ENCODE measurements at regions not wholly inside any gene's neighbourhood (a gene's known extent, or its start where the extent isn't known, plus 50 kb on each side); places are given as distances from the start of the nearest gene placed in this dataset.

GRCh38 chr16:86335266-86336172, 174.8 kb upstream of the FOXF1 start:
- Histone ChIP-seq H3K36me3 (ENCODE audit: control insufficient read depth, insufficient read depth, low read length) (no peaks in the 10 kb centered on the region), H3K4me1 (no peaks in the 10 kb centered on the region; the same call in 1 of the 2 replicates), H3K9me3 (no peaks in the 10 kb centered on the region), H3K27me3 (replicated peaks; ENCODE audit: control insufficient read depth, insufficient read depth, low read length) (no peaks in the 10 kb centered on the region), H3K4me3 (ENCODE audit: low read depth, low read length) (no peak overlapping the region)
- no peak for DNase-seq
- Mint-ChIP-seq H3K4me3 (ENCODE audit: unreplicated experiment) (no peak overlapping the region), H3K27ac (ENCODE audit: unreplicated experiment) (no peak overlapping the region), H3K4me1 (ENCODE audit: low read depth, unreplicated experiment) (no peaks in the 10 kb centered on the region), H3K27me3 (ENCODE audit: insufficient read depth, unreplicated experiment) (peaks cover 22% of the 10 kb centered on the region), H3K9me3 (ENCODE audit: unreplicated experiment) (no peaks in the 10 kb centered on the region), H3K36me3 (ENCODE audit: insufficient read depth, unreplicated experiment) (no peaks in the 10 kb centered on the region)
- ChIA-PET CTCF (no interaction called here), POLR2A (no interaction called here)
- TF ChIP-seq, protein P1, sequence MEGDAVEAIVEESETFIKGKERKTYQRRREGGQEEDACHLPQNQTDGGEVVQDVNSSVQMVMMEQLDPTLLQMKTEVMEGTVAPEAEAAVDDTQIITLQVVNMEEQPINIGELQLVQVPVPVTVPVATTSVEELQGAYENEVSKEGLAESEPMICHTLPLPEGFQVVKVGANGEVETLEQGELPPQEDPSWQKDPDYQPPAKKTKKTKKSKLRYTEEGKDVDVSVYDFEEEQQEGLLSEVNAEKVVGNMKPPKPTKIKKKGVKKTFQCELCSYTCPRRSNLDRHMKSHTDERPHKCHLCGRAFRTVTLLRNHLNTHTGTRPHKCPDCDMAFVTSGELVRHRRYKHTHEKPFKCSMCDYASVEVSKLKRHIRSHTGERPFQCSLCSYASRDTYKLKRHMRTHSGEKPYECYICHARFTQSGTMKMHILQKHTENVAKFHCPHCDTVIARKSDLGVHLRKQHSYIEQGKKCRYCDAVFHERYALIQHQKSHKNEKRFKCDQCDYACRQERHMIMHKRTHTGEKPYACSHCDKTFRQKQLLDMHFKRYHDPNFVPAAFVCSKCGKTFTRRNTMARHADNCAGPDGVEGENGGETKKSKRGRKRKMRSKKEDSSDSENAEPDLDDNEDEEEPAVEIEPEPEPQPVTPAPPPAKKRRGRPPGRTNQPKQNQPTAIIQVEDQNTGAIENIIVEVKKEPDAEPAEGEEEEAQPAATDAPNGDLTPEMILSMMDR (IDR thresholded peaks at IDR 0.05; ENCODE audit: insufficient read depth in 1 of 2, low read depth in 1 of 2, low read length in 1 of 2, severe bottlenecking in 1 of 2, unreplicated experiment in 1 of 2): no peak
- intact Hi-C loops (cut with micrococcal nuclease; ENCODE audit: unreplicated experiment): loop anchor here (10.0 kb wide), 1 partner anchor 261 kb away; no protein-coding TSS in a partner anchor
- no TSS peak for BruUV-seq (replicated peaks)

GRCh38 chr16:86337138-86337537, 173.2 kb upstream of the FOXF1 start:
- Mint-ChIP-seq H3K27me3 (ENCODE audit: insufficient read depth, unreplicated experiment) (peaks cover 17% of the 10 kb centered on the region), H3K27ac (ENCODE audit: unreplicated experiment) (no peak overlapping the region), H3K36me3 (ENCODE audit: insufficient read depth, unreplicated experiment) (no peaks in the 10 kb centered on the region), H3K4me1 (ENCODE audit: low read depth, unreplicated experiment) (no peaks in the 10 kb centered on the region), H3K4me3 (ENCODE audit: unreplicated experiment) (no peak overlapping the region), H3K9me3 (ENCODE audit: unreplicated experiment) (no peaks in the 10 kb centered on the region)
- H3K36me3 ChIP-seq (ENCODE audit: control insufficient read depth, insufficient read depth, low read length): no peaks in the 10 kb centered on the region
- H3K4me1 ChIP-seq: no peaks in the 10 kb centered on the region; the same call in 1 of the 2 replicates
- TF ChIP-seq, protein P1 (IDR thresholded peaks at IDR 0.05; ENCODE audit: insufficient read depth in 1 of 2, low read depth in 1 of 2, low read length in 1 of 2, severe bottlenecking in 1 of 2, unreplicated experiment in 1 of 2): no peak
- intact Hi-C loops (cut with micrococcal nuclease; ENCODE audit: unreplicated experiment): loop anchor here (10.0 kb wide), 1 partner anchor 262 kb away; no protein-coding TSS in a partner anchor
- DNase-seq: no peak
- 0 out of 2 replicates have a peak, but pooled peaks cover 1% of the 10 kb centered on the region for H3K27me3 ChIP-seq (replicated peaks; ENCODE audit: control insufficient read depth, insufficient read depth, low read length)
- H3K4me3 ChIP-seq (ENCODE audit: low read depth, low read length): no peak overlapping the region
- H3K9me3 ChIP-seq: no peaks in the 10 kb centered on the region
- BruUV-seq (replicated peaks): no TSS peak
- POLR2A ChIA-PET: no interaction called here
- CTCF ChIA-PET: interaction anchor here (1.2 kb wide), 1 partner anchor 181 kb away, joined by 5 read pairs; no protein-coding TSS in a partner anchor

DNA sequence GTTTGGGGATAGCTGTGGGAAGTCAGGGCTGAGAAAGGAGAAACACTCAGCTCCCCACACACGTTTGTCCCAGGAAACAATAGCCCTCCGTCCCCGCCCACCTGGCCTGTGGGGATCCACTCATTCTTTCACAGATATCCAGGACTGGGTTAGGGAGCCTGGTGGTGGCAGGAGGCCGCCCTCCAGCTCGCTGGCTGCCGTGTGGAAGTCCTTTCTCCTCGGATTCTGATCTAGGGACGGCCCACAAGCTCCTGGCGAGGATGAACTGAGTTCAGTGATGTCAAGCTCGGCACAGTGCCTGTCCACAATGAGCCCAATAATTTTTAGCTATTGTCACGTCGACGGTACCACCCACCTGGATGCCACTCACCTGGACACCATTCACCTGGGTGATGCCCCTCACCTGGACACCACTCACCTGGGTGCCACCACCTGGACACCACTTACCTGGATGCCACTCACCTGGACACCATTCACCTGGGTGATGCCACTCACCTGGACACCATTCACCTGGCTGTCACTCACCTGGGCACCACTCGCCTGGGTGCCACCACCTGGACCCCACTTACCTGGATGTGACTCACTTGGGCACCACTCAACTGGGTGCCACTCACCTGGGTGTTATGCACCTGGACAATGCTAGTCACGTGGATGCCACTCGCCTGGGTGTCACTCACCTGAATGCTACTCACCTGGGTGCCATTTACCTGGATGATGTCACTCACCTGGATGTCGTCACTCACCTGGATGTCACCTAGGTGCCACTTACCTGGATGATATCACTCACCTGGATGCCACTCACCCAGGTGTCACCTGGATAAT, 172.5 kb upstream of the FOXF1 start:
- H3K4me1 ChIP-seq: no peaks in the 10 kb centered on the region; the same call in 1 of the 2 replicates
- no peaks in the 10 kb centered on the region for H3K36me3 ChIP-seq (ENCODE audit: control insufficient read depth, insufficient read depth, low read length)
- intact Hi-C loops (cut with micrococcal nuclease; ENCODE audit: unreplicated experiment): loop anchor here (10.0 kb wide), 1 partner anchor 263 kb away; no protein-coding TSS in a partner anchor
- H3K4me3 Mint-ChIP-seq (ENCODE audit: unreplicated experiment): no peak overlapping the region
- DNase-seq: no peak
- H3K27ac Mint-ChIP-seq (ENCODE audit: unreplicated experiment): no peak overlapping the region
- H3K9me3 ChIP-seq: no peaks in the 10 kb centered on the region
- H3K4me1 Mint-ChIP-seq (ENCODE audit: low read depth, unreplicated experiment): no peaks in the 10 kb centered on the region
- no peak overlapping the region for H3K4me3 ChIP-seq (ENCODE audit: low read depth, low read length)
- no peaks in the 10 kb centered on the region for H3K9me3 Mint-ChIP-seq (ENCODE audit: unreplicated experiment)
- CTCF ChIA-PET: interaction anchor here (1.2 kb wide), 1 partner anchor 180 kb away, joined by 5 read pairs; no protein-coding TSS in a partner anchor
- peaks cover 19% of the 10 kb centered on the region for H3K27me3 Mint-ChIP-seq (ENCODE audit: insufficient read depth, unreplicated experiment)
- POLR2A ChIA-PET: no interaction called here
- no TSS peak for BruUV-seq (replicated peaks)
- 0 out of 2 replicates have a peak, but pooled peaks cover 1% of the 10 kb centered on the region for H3K27me3 ChIP-seq (replicated peaks; ENCODE audit: control insufficient read depth, insufficient read depth, low read length)
- H3K36me3 Mint-ChIP-seq (ENCODE audit: insufficient read depth, unreplicated experiment): no peaks in the 10 kb centered on the region
- TF ChIP-seq, protein P1 (IDR thresholded peaks at IDR 0.05; ENCODE audit: insufficient read depth in 1 of 2, low read depth in 1 of 2, low read length in 1 of 2, severe bottlenecking in 1 of 2, unreplicated experiment in 1 of 2): no peak
